Ishikawa (cell line): ENCODE measurements at regions not wholly inside any gene's neighbourhood (a gene's known extent, or its start where the extent isn't known, plus 50 kb on each side); places are given as distances from the start of the nearest gene placed in this dataset.

ENCODE experiments used
- EGR1 ChIP-seq: IDR thresholded peaks from 2 replicates; pipeline ENCODE4 v1.6.1; 2012
- EP300 ChIP-seq: IDR thresholded peaks from 2 replicates; pipeline ENCODE4 v1.6.1; 2012; ENCODE audit warnings: borderline replicate concordance
- NFIC ChIP-seq: IDR thresholded peaks from 2 replicates; pipeline ENCODE4 v1.6.1; 2012
- TAF1 ChIP-seq: IDR thresholded peaks from 2 replicates; pipeline ENCODE4 v1.6.1; 2012; ENCODE audit warnings: low read depth, mild to moderate bottlenecking
- YY1 ChIP-seq: IDR thresholded peaks from 2 replicates; pipeline ENCODE4 v1.6.1; 2012; ENCODE audit warnings: low read depth

DNA sequence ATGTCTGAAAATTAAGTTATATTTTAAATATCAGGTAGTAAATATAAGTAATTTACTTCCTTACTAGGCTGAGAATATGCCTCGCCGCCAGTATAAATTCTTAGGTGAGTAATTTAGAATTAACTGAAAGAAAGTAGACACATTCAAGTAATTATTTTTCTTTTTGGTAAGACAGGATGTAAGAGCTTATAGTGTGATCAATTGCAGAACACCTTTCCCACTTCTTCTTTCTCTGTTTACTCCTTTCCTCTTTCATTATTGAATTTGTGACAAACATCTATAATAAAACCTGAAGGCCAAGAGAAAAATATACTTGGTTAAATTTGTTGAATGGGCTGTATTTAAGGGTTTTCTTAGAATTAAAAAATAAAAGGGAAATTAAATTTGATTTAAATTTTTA, 195.1 kb upstream of the CDKN2B start:
- TF ChIP-seq EGR1: no peak
- TF ChIP-seq EP300: no peak
- no peak for TF ChIP-seq NFIC
- no peak for TF ChIP-seq YY1
- no peak for TF ChIP-seq TAF1
